ENCODE measurements at regions not wholly inside any gene's neighbourhood (a gene's known extent, or its start where the extent isn't known, plus 50 kb on each side); places are given as distances from the start of the nearest gene placed in this dataset.

- Histone ChIP-seq H3K4me1 (peaks cover 0 to 14% (median 13%) of the 10 kb centered on the region in 4 donors), H3K27me3 (no peaks in the 10 kb centered on the region), H3K27ac (replicated peaks in 1 of 4) (no peak overlapping the region), H3K36me3 (no peaks in the 10 kb centered on the region), H3K9me3 (no peaks in the 10 kb centered on the region), H3K4me3 (no peak overlapping the region)
- TF ChIP-seq CTCF (IDR thresholded peaks at IDR 0.05) (no peak), POLR2A (IDR thresholded peaks at IDR 0.05; ENCODE audit: low read depth) (no peak), EP300 (IDR thresholded peaks at IDR 0.05) (no peak), POLR2AphosphoS5 (IDR thresholded peaks at IDR 0.05) (no peak)
- intact Hi-C loops (cut with DNase I) = no loop called here
- 100% methylated on average over 3 of the region's 3 CpGs for WGBS
- DNase-seq (ENCODE audit: extremely low spot score) = peak; percentile 26
These were observed 81.0 kb upstream of the ZNF236 start for GRCh38 chr18:76741346-76741745.

- H3K9me3 ChIP-seq = no peaks in the 10 kb centered on the region
- H3K4me3 ChIP-seq = no peak overlapping the region
- DNase-seq (ENCODE audit: extremely low spot score) = no peak
- H3K4me1 ChIP-seq = peaks cover 0 to 14% (median 13%) of the 10 kb centered on the region in 4 donors
- H3K36me3 ChIP-seq = no peaks in the 10 kb centered on the region
- H3K27ac ChIP-seq (replicated peaks in 1 of 4) = no peak overlapping the region
- H3K27me3 ChIP-seq = no peaks in the 10 kb centered on the region
- intact Hi-C loops (cut with DNase I) = no loop called here
- 87% methylated on average over 18 of the region's 18 CpGs for WGBS
- TF ChIP-seq POLR2A (IDR thresholded peaks at IDR 0.05; ENCODE audit: low read depth) (no peak), POLR2AphosphoS5 (IDR thresholded peaks at IDR 0.05) (no peak), EP300 (IDR thresholded peaks at IDR 0.05) (no peak), CTCF (IDR thresholded peaks at IDR 0.05) (no peak)
These were observed 86.0 kb upstream of the ZNF236 start for GRCh38 chr18:76736309-76736708.

GRCh38 chr18:76730901-76731300, 91.5 kb upstream of the ZNF236 start:
- peaks cover 0 to 3% (median 1%) of the 10 kb centered on the region in 4 donors for H3K9me3 ChIP-seq
- DNase-seq (ENCODE audit: extremely low spot score) = no peak
- no peak overlapping the region for H3K27ac ChIP-seq (replicated peaks in 1 of 4)
- intact Hi-C loops (cut with DNase I) = no loop called here
- no peaks in the 10 kb centered on the region for H3K27me3 ChIP-seq
- 44% methylated on average over 2 of the region's 2 CpGs for WGBS
- no peak overlapping the region for H3K4me3 ChIP-seq
- no peaks in the 10 kb centered on the region for H3K36me3 ChIP-seq
- no peaks in the 10 kb centered on the region for H3K4me1 ChIP-seq
- TF ChIP-seq POLR2A (IDR thresholded peaks at IDR 0.05; ENCODE audit: low read depth) = no peak
- no peak for TF ChIP-seq POLR2AphosphoS5 (IDR thresholded peaks at IDR 0.05)
- no peak for TF ChIP-seq CTCF (IDR thresholded peaks at IDR 0.05)
- TF ChIP-seq EP300 (IDR thresholded peaks at IDR 0.05) = no peak

- no peak for TF ChIP-seq EP300 (IDR thresholded peaks at IDR 0.05)
- TF ChIP-seq POLR2AphosphoS5 (IDR thresholded peaks at IDR 0.05) = no peak
- no peak for TF ChIP-seq POLR2A (IDR thresholded peaks at IDR 0.05; ENCODE audit: low read depth)
- no peak for TF ChIP-seq CTCF (IDR thresholded peaks at IDR 0.05)
- no peaks in the 10 kb centered on the region for H3K4me1 ChIP-seq
- no peak for DNase-seq (ENCODE audit: extremely low spot score)
- H3K27me3 ChIP-seq = no peaks in the 10 kb centered on the region
- H3K36me3 ChIP-seq = no peaks in the 10 kb centered on the region
- 76% methylated on average over 1 of the region's 1 CpG for WGBS
- peaks cover 0 to 3% (median 1%) of the 10 kb centered on the region in 4 donors for H3K9me3 ChIP-seq
- intact Hi-C loops (cut with DNase I) = no loop called here
- no peak overlapping the region for H3K27ac ChIP-seq (replicated peaks in 1 of 4)
- H3K4me3 ChIP-seq = no peak overlapping the region
These were observed 94.8 kb upstream of the ZNF236 start for GRCh38 chr18:76727589-76727988.

GRCh38 chr18:76725445-76725844, 96.9 kb upstream of the ZNF236 start:
- H3K4me3 ChIP-seq = no peak overlapping the region
- DNase-seq (ENCODE audit: extremely low spot score) = no peak
- H3K36me3 ChIP-seq = no peaks in the 10 kb centered on the region
- WGBS = 64% methylated on average over 2 of the region's 2 CpGs
- no peaks in the 10 kb centered on the region for H3K27me3 ChIP-seq
- H3K27ac ChIP-seq (replicated peaks in 1 of 4) = no peak overlapping the region
- peaks cover 0 to 3% (median 1%) of the 10 kb centered on the region in 4 donors for H3K9me3 ChIP-seq
- intact Hi-C loops (cut with DNase I) = no loop called here
- no peaks in the 10 kb centered on the region for H3K4me1 ChIP-seq
- TF ChIP-seq CTCF (IDR thresholded peaks at IDR 0.05) (no peak), EP300 (IDR thresholded peaks at IDR 0.05) (no peak), POLR2AphosphoS5 (IDR thresholded peaks at IDR 0.05) (no peak), POLR2A (IDR thresholded peaks at IDR 0.05; ENCODE audit: low read depth) (no peak)
